HG02759 (cell line): ENCODE measurements at regions not wholly inside any gene's neighbourhood (a gene's known extent, or its start where the extent isn't known, plus 50 kb on each side); places are given as distances from the start of the nearest gene placed in this dataset.

Experiments
- ATAC-seq: cut with Tn5 transposase; IDR thresholded peaks from one replicate; pipeline ENCODE4 v1.9.1; 2021; ENCODE audit warnings: mild to moderate bottlenecking, moderate library complexity; ENCODE audit not compliant: unreplicated experiment

- ATAC-seq, result no peak
Measured at GRCh38 chr7:112887976-112888375, 97.8 kb upstream of the TMEM168 start.

- no peak for ATAC-seq
Measured at GRCh38 chr7:112887337-112887736, 97.1 kb upstream of the TMEM168 start.

- no peak for ATAC-seq
Measured at GRCh38 chr7:112886208-112886607, 96.0 kb upstream of the TMEM168 start.

GRCh38 chr7:112882991-112883390 lies 92.8 kb upstream of the TMEM168 start:
- ATAC-seq, result no peak

- no peak for ATAC-seq
Measured at GRCh38 chr7:112882511-112882910, 92.3 kb upstream of the TMEM168 start.

- no peak for ATAC-seq
Measured at GRCh38 chr7:112882022-112882421, 91.8 kb upstream of the TMEM168 start.

GRCh38 chr7:112880818-112881418 lies 90.7 kb upstream of the TMEM168 start:
- no peak for ATAC-seq

- no peak for ATAC-seq
Measured at GRCh38 chr7:112877691-112878460, 87.7 kb upstream of the TMEM168 start.

GRCh38 chr7:112876877-112877276 lies 86.7 kb upstream of the TMEM168 start:
- ATAC-seq, result no peak

GRCh38 chr7:112874909-112875308 lies 84.7 kb upstream of the TMEM168 start:
- ATAC-seq, result no peak

- peak; percentile 54 for ATAC-seq
Measured at GRCh38 chr7:112873831-112874553, 83.8 kb upstream of the TMEM168 start.

- peak; percentile 30 for ATAC-seq
Measured at GRCh38 chr7:112869111-112869774, 79.0 kb upstream of the TMEM168 start.

GRCh38 chr7:112868609-112869008 lies 78.4 kb upstream of the TMEM168 start:
- no peak for ATAC-seq

GRCh38 chr7:112866424-112866823 lies 76.2 kb upstream of the TMEM168 start:
- ATAC-seq, result peak; percentile 99

GRCh38 chr7:112864380-112864779 lies 74.2 kb upstream of the TMEM168 start:
- ATAC-seq, result no peak

- ATAC-seq, result no peak
Measured at GRCh38 chr7:112858838-112859237, 68.6 kb upstream of the TMEM168 start.

GRCh38 chr7:112855227-112855626 lies 65.0 kb upstream of the TMEM168 start:
- ATAC-seq, result no peak

GRCh38 chr7:112854169-112854568 lies 64.0 kb upstream of the TMEM168 start:
- ATAC-seq, result no peak

GRCh38 chr7:112853422-112853821 lies 63.2 kb upstream of the TMEM168 start:
- no peak for ATAC-seq

GRCh38 chr7:112843151-112843550 lies 53.0 kb upstream of the TMEM168 start:
- ATAC-seq, result no peak
